Mesenchymal stem cell (in vitro differentiated cells and primary cell): ENCODE measurements at regions not wholly inside any gene's neighbourhood (a gene's known extent, or its start where the extent isn't known, plus 50 kb on each side); places are given as distances from the start of the nearest gene placed in this dataset.

Experiments used
- DNase-seq: peaks from one replicate; pipeline ENCODE4 v3.0.0-alpha.2; 2013
- H2AFZ ChIP-seq: one replicate; pipeline ENCODE4 v1.6.1; 2013; ENCODE audit warnings: low read depth, mild to moderate bottlenecking, control low read depth, inconsistent platforms, low read length, moderate library complexity
- H2AK5ac ChIP-seq: 2 replicates; pipeline ENCODE4 v1.6.1; 2013; ENCODE audit warnings: low read length, moderate library complexity, mild to moderate bottlenecking, inconsistent platforms; ENCODE audit not compliant: severe bottlenecking
- H2BK120ac ChIP-seq: one replicate; pipeline ENCODE4 v1.6.1; 2013; ENCODE audit warnings: low read depth, mild to moderate bottlenecking, inconsistent platforms, low read length, moderate library complexity
- H2BK12ac ChIP-seq, 2 experiments: one replicate each; pipeline ENCODE4 v1.6.1; 2013; ENCODE audit warnings: inconsistent platforms in 2 of 2, low read length in 2 of 2, mild to moderate bottlenecking in 2 of 2, moderate library complexity in 2 of 2, control low read depth in 1 of 2
- H2BK15ac ChIP-seq: one replicate; pipeline ENCODE4 v1.6.1; 2013; ENCODE audit warnings: mild to moderate bottlenecking, low read depth, inconsistent platforms; ENCODE audit not compliant: poor library complexity, severe bottlenecking
- H2BK5ac ChIP-seq: 2 replicates; pipeline ENCODE4 v1.6.1; 2013; ENCODE audit warnings: low read depth, mild to moderate bottlenecking, low read length, control low read depth, inconsistent platforms; ENCODE audit not compliant: poor library complexity, severe bottlenecking
- H3K14ac ChIP-seq, 2 experiments: one replicate each; pipeline ENCODE4 v1.6.1; 2013; ENCODE audit warnings: inconsistent platforms in 2 of 2, low read length in 2 of 2, control low read depth in 1 of 2, mild to moderate bottlenecking in 1 of 2, moderate library complexity in 1 of 2
- H3K18ac ChIP-seq, 2 experiments: one replicate each; pipeline ENCODE4 v1.6.1; 2013; ENCODE audit warnings: inconsistent platforms in 2 of 2, low read length in 2 of 2, control low read depth in 1 of 2, low read depth in 1 of 2, mild to moderate bottlenecking in 1 of 2
- H3K23ac ChIP-seq, 2 experiments: one replicate each; pipeline ENCODE4 v1.6.1; 2013; ENCODE audit warnings: inconsistent platforms in 2 of 2, low read length in 2 of 2, mild to moderate bottlenecking in 2 of 2, moderate library complexity in 2 of 2, control low read depth in 1 of 2
- H3K27ac ChIP-seq: 2 replicates; pipeline ENCODE4 v1.5.1; 2013; ENCODE audit warnings: mild to moderate bottlenecking, moderate library complexity, low read length, control low read depth, inconsistent platforms; ENCODE audit not compliant: poor library complexity, severe bottlenecking
- H3K27me3 ChIP-seq, 2 experiments: 2 replicates each; pipeline versions ENCODE4 v1.6.1 to v1.7.0; 2013; ENCODE audit warnings: low read length in 2 of 2, mild to moderate bottlenecking in 2 of 2, moderate library complexity in 2 of 2, control low read depth in 1 of 2, inconsistent platforms in 1 of 2; ENCODE audit not compliant: control insufficient read depth in 1 of 2, insufficient read depth in 1 of 2
- H3K36me3 ChIP-seq, 2 experiments: 2 replicates each; pipeline versions ENCODE4 v1.6.1 to v1.7.0; 2013; ENCODE audit warnings: low read length in 2 of 2, control low read depth in 1 of 2, inconsistent platforms in 1 of 2, low read depth in 1 of 2, mild to moderate bottlenecking in 1 of 2; ENCODE audit not compliant: insufficient read depth in 2 of 2, control insufficient read depth in 1 of 2
- H3K4ac ChIP-seq, 2 experiments: one replicate each; pipeline ENCODE4 v1.6.1; 2013; ENCODE audit warnings: inconsistent platforms in 2 of 2, low read length in 2 of 2, mild to moderate bottlenecking in 2 of 2, moderate library complexity in 2 of 2, control low read depth in 1 of 2, low read depth in 1 of 2
- H3K4me1 ChIP-seq: 2 replicates; pipeline ENCODE4 v1.6.1; 2013; ENCODE audit warnings: low read depth, low read length, control low read depth; ENCODE audit not compliant: control insufficient read depth, insufficient read depth
- H3K4me2 ChIP-seq: 2 replicates; pipeline ENCODE4 v1.6.1; 2013; ENCODE audit warnings: low read length, mild to moderate bottlenecking, inconsistent platforms; ENCODE audit not compliant: poor library complexity, severe bottlenecking
- H3K4me3 ChIP-seq, 2 experiments: 2 replicates each; pipeline versions ENCODE4 v1.5.1 to v1.7.0; 2013; ENCODE audit warnings: low read length in 2 of 2, mild to moderate bottlenecking in 2 of 2, control low read depth in 1 of 2, low read depth in 1 of 2; ENCODE audit not compliant: insufficient read depth in 1 of 2
- H3K79me1 ChIP-seq: replicated peaks from 2 replicates; pipeline ENCODE4 v1.6.1; 2013; ENCODE audit warnings: mild to moderate bottlenecking, control low read depth, low read length, inconsistent platforms; ENCODE audit not compliant: poor library complexity, severe bottlenecking
- H3K9ac ChIP-seq: 2 replicates; pipeline ENCODE4 v1.7.0; 2013; ENCODE audit warnings: mild to moderate bottlenecking, low read length, moderate library complexity
- H3K9me3 ChIP-seq: 2 replicates; pipeline ENCODE4 v1.7.0; 2013; ENCODE audit warnings: mild to moderate bottlenecking, low read length; ENCODE audit not compliant: control insufficient read depth
- H4K8ac ChIP-seq: one replicate; pipeline ENCODE4 v1.6.1; 2013; ENCODE audit warnings: inconsistent platforms, mild to moderate bottlenecking, low read length, moderate library complexity
- H4K91ac ChIP-seq: one replicate; pipeline ENCODE4 v1.6.1; 2013; ENCODE audit warnings: mild to moderate bottlenecking, low read length, inconsistent platforms
- WGBS: methylation state at CpG from one replicate; pipeline ENCODE4 v1.1.7; 2013; ENCODE audit warnings: mixed read lengths; 5-methylcytosine and 5-hydroxymethylcytosine counted together

- Histone ChIP-seq H4K91ac (no peak overlapping the region), H3K4me3 (no peak overlapping the region), H4K8ac (no peak overlapping the region), H3K18ac (no peak overlapping the region), H3K79me1 (no peaks in the 10 kb centered on the region), H3K4ac (no peak overlapping the region), H3K27ac (no peak overlapping the region), H3K14ac (no peak overlapping the region), H2BK12ac (no peak overlapping the region), H3K36me3 (no peaks in the 10 kb centered on the region), H2BK5ac (no peak overlapping the region), H2AFZ (no peak overlapping the region), H3K27me3 (no peaks in the 10 kb centered on the region), H2BK120ac (no peak overlapping the region), H3K4me2 (no peak overlapping the region), H2AK5ac (no peak overlapping the region), H3K23ac (no peak overlapping the region), H2BK15ac (no peak overlapping the region), H3K9ac (no peak overlapping the region), H3K4me1 (no peaks in the 10 kb centered on the region), H3K9me3 (no peaks in the 10 kb centered on the region)
- no peak for DNase-seq
- no CpG with 5 or more reads among the region's 1 CpG for WGBS
Measured at GRCh38 chr22:47697861-47698260, 935.4 kb downstream of the TBC1D22A start.

- Histone ChIP-seq H3K9ac (no peak overlapping the region), H3K14ac (no peak overlapping the region), H3K4me1 (no peaks in the 10 kb centered on the region), H2BK5ac (no peak overlapping the region), H3K4me3 (no peak overlapping the region), H3K27me3 (no peaks in the 10 kb centered on the region), H2AK5ac (no peak overlapping the region), H2BK12ac (no peak overlapping the region), H3K4me2 (no peak overlapping the region), H3K18ac (no peak overlapping the region), H3K4ac (no peak overlapping the region), H3K36me3 (no peaks in the 10 kb centered on the region), H3K27ac (no peak overlapping the region), H4K91ac (no peak overlapping the region), H2AFZ (no peak overlapping the region), H3K23ac (no peak overlapping the region), H3K9me3 (no peaks in the 10 kb centered on the region), H4K8ac (no peak overlapping the region), H2BK15ac (no peak overlapping the region), H2BK120ac (no peak overlapping the region), H3K79me1 (no peaks in the 10 kb centered on the region)
- WGBS, result no CpG with 5 or more reads among the region's 3 CpGs
- DNase-seq, result no peak
Measured at GRCh38 chr22:47696776-47697175, 934.3 kb downstream of the TBC1D22A start.

DNA sequence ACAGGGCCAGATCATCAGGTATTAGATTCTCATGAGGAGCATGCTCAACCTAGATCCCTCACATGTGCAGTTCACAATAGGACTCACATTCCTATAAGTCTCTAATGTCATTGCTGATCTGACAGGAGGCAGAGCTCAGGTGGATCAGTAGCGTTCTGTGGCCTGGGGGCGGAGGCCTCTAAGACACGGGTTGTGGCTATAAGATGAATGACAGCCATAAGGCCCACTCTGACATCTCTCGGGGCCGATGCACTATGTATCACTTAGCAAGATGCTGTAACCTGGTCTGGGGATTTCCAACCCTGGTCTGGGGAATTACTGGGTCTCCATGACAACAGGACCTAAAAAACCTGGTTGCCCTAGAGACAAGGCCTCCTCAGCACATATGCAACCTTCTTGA is 932.7 kb downstream of the TBC1D22A start:
- H3K4me3 ChIP-seq, result no peak overlapping the region
- no peaks in the 10 kb centered on the region for H3K4me1 ChIP-seq
- H4K8ac ChIP-seq, result no peak overlapping the region
- no peak overlapping the region for H3K4me2 ChIP-seq
- H3K36me3 ChIP-seq, result no peaks in the 10 kb centered on the region
- no peak overlapping the region for H3K9ac ChIP-seq
- no peaks in the 10 kb centered on the region for H3K9me3 ChIP-seq
- H3K18ac ChIP-seq, result no peak overlapping the region
- no peak overlapping the region for H4K91ac ChIP-seq
- no peak overlapping the region for H2AK5ac ChIP-seq
- no peak overlapping the region for H3K14ac ChIP-seq
- H2AFZ ChIP-seq, result no peak overlapping the region
- H3K4ac ChIP-seq, result no peak overlapping the region
- no peak for DNase-seq
- H2BK15ac ChIP-seq, result no peak overlapping the region
- H3K23ac ChIP-seq, result no peak overlapping the region
- 86% methylated on average over 5 of the region's 5 CpGs for WGBS
- no peaks in the 10 kb centered on the region for H3K27me3 ChIP-seq
- no peaks in the 10 kb centered on the region for H3K79me1 ChIP-seq
- no peak overlapping the region for H2BK12ac ChIP-seq
- H2BK120ac ChIP-seq, result no peak overlapping the region
- H3K27ac ChIP-seq, result no peak overlapping the region
- H2BK5ac ChIP-seq, result no peak overlapping the region

DNA sequence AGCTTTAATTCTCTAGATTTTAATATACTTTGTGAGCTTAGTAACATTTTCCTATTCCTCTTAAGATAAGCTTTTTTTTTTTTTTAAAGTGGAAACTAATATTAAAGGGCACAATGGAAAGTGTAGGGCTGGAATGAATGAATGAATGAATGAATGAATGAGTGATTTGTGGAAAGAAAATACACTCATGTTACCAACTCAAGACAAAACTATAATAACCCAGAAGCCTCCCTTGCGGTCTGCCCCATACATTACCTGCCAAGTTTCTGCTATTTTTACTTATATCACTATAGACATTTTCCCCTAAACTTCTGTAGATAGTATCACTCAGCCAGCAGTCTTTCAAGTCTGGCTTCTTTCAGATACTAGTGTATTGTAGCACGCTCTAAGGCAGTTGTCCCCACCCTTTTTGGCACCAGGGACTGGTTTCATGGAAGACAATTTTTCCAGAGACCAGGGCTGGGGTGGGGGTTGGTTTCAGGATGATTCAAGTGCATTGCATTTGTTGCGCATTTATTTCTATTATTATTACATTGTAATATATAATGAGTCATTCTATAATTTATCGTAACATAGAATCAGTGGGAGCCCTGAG is 932.2 kb downstream of the TBC1D22A start:
- H3K27me3 ChIP-seq, result no peaks in the 10 kb centered on the region
- H3K18ac ChIP-seq, result no peak overlapping the region
- no peak overlapping the region for H2BK5ac ChIP-seq
- DNase-seq, result no peak
- no peak overlapping the region for H3K4me2 ChIP-seq
- no peak overlapping the region for H3K14ac ChIP-seq
- no peak overlapping the region for H2BK15ac ChIP-seq
- no peak overlapping the region for H3K4me3 ChIP-seq
- no peak overlapping the region for H2BK120ac ChIP-seq
- H2BK12ac ChIP-seq, result no peak overlapping the region
- no peaks in the 10 kb centered on the region for H3K4me1 ChIP-seq
- no peak overlapping the region for H4K8ac ChIP-seq
- WGBS, result 67% methylated on average over 3 of the region's 4 CpGs
- H3K9me3 ChIP-seq, result no peaks in the 10 kb centered on the region
- no peaks in the 10 kb centered on the region for H3K36me3 ChIP-seq
- H3K23ac ChIP-seq, result no peak overlapping the region
- H4K91ac ChIP-seq, result no peak overlapping the region
- no peak overlapping the region for H2AK5ac ChIP-seq
- H2AFZ ChIP-seq, result no peak overlapping the region
- no peak overlapping the region for H3K4ac ChIP-seq
- no peaks in the 10 kb centered on the region for H3K79me1 ChIP-seq
- no peak overlapping the region for H3K9ac ChIP-seq
- H3K27ac ChIP-seq, result no peak overlapping the region
